GM18867 (cell line): ENCODE measurements at regions not wholly inside any gene's neighbourhood (a gene's known extent, or its start where the extent isn't known, plus 50 kb on each side); places are given as distances from the start of the nearest gene placed in this dataset.
"Not testable (repeated sequence)": the region's sequence is repeated elsewhere in the genome, so short reads cannot be mapped to it uniquely, and the experiment has no call there.

ENCODE experiments used
- ATAC-seq: cut with Tn5 transposase; IDR thresholded peaks from one replicate; pipeline ENCODE4 v1.9.1; 2021; ENCODE audit warnings: mild to moderate bottlenecking, moderate library complexity; ENCODE audit not compliant: unreplicated experiment

GRCh38 chr1:69058454-69058853 lies 509.3 kb upstream of the LRRC7 start:
- no peak for ATAC-seq

- peak; percentile 49 for ATAC-seq
Measured at GRCh38 chr1:69070660-69071373, 496.9 kb upstream of the LRRC7 start.

GRCh38 chr1:69073176-69073575 lies 494.5 kb upstream of the LRRC7 start:
- ATAC-seq, result no peak

GRCh38 chr1:69076631-69077030 lies 491.1 kb upstream of the LRRC7 start:
- no peak for ATAC-seq

- ATAC-seq, result no peak
Measured at GRCh38 chr1:69077198-69077597, 490.5 kb upstream of the LRRC7 start.

- no peak for ATAC-seq
Measured at GRCh38 chr1:69077633-69078032, 490.1 kb upstream of the LRRC7 start.

- ATAC-seq, result no peak
Measured at GRCh38 chr1:69081668-69082067, 486.1 kb upstream of the LRRC7 start.

GRCh38 chr1:69082312-69082711 lies 485.4 kb upstream of the LRRC7 start:
- no peak for ATAC-seq

- ATAC-seq, result no peak
Measured at GRCh38 chr1:69086148-69086547, 481.6 kb upstream of the LRRC7 start.

GRCh38 chr1:69088571-69088970 lies 479.2 kb upstream of the LRRC7 start:
- ATAC-seq, result no peak

GRCh38 chr1:69090170-69090569 lies 477.6 kb upstream of the LRRC7 start:
- no peak for ATAC-seq

GRCh38 chr1:69090752-69091151 lies 477.0 kb upstream of the LRRC7 start:
- no peak for ATAC-seq

- ATAC-seq, result not testable (repeated sequence)
Measured at GRCh38 chr1:69102058-69102457, 465.7 kb upstream of the LRRC7 start.

- ATAC-seq, result no peak
Measured at GRCh38 chr1:69103213-69103612, 464.5 kb upstream of the LRRC7 start.

GRCh38 chr1:69103705-69104385 lies 463.9 kb upstream of the LRRC7 start:
- ATAC-seq, result no peak

- ATAC-seq, result no peak
Measured at GRCh38 chr1:69104894-69105293, 462.8 kb upstream of the LRRC7 start.

GRCh38 chr1:69109277-69109676 lies 458.4 kb upstream of the LRRC7 start:
- ATAC-seq, result no peak

GRCh38 chr1:69110851-69111250 lies 456.9 kb upstream of the LRRC7 start:
- ATAC-seq, result no peak

GRCh38 chr1:69120126-69120741 lies 447.5 kb upstream of the LRRC7 start:
- ATAC-seq, result not testable (repeated sequence)

- ATAC-seq, result no peak
Measured at GRCh38 chr1:69120817-69121216, 446.9 kb upstream of the LRRC7 start.

GRCh38 chr1:69121723-69122122 lies 446.0 kb upstream of the LRRC7 start:
- no peak for ATAC-seq

GRCh38 chr1:69122373-69122772 lies 445.3 kb upstream of the LRRC7 start:
- ATAC-seq, result no peak
